Kidney epithelial cell (primary cell): ENCODE measurements at regions not wholly inside any gene's neighbourhood (a gene's known extent, or its start where the extent isn't known, plus 50 kb on each side); places are given as distances from the start of the nearest gene placed in this dataset.

ENCODE experiments used
- DNase-seq: peaks from one replicate; pipeline ENCODE4 v3.0.0-alpha.2; 2010; ENCODE audit warnings: low read depth
- H3K27me3 ChIP-seq: 2 replicates; pipeline ENCODE4 v1.6.0; 2011; ENCODE audit warnings: low read length; ENCODE audit not compliant: control insufficient read depth, insufficient read depth
- H3K36me3 ChIP-seq: 2 replicates; pipeline ENCODE4 v1.5.1; 2011; ENCODE audit warnings: low read length; ENCODE audit not compliant: control insufficient read depth, insufficient read depth
- H3K4me3 ChIP-seq: 2 replicates; pipeline ENCODE4 v1.5.1; 2011; ENCODE audit warnings: low read depth, mild to moderate bottlenecking, control low read depth, low read length
- TF ChIP-seq, protein P1 (sequence below): IDR thresholded peaks from 2 replicates; pipeline ENCODE4 v1.5.1; 2011; ENCODE audit warnings: mild to moderate bottlenecking, moderate library complexity, low read length, control low read depth, inconsistent platforms; ENCODE audit not compliant: insufficient read depth, poor library complexity, severe bottlenecking

GRCh38 chr6:65998544-65998943, 291.5 kb upstream of the EYS start:
- Histone ChIP-seq H3K4me3 (no peak overlapping the region), H3K27me3 (no peaks in the 10 kb centered on the region), H3K36me3 (no peaks in the 10 kb centered on the region)
- DNase-seq, result no peak
- TF ChIP-seq, protein P1, sequence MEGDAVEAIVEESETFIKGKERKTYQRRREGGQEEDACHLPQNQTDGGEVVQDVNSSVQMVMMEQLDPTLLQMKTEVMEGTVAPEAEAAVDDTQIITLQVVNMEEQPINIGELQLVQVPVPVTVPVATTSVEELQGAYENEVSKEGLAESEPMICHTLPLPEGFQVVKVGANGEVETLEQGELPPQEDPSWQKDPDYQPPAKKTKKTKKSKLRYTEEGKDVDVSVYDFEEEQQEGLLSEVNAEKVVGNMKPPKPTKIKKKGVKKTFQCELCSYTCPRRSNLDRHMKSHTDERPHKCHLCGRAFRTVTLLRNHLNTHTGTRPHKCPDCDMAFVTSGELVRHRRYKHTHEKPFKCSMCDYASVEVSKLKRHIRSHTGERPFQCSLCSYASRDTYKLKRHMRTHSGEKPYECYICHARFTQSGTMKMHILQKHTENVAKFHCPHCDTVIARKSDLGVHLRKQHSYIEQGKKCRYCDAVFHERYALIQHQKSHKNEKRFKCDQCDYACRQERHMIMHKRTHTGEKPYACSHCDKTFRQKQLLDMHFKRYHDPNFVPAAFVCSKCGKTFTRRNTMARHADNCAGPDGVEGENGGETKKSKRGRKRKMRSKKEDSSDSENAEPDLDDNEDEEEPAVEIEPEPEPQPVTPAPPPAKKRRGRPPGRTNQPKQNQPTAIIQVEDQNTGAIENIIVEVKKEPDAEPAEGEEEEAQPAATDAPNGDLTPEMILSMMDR, result no peak

GRCh38 chr6:65997539-65997938, 290.5 kb upstream of the EYS start:
- TF ChIP-seq, protein P1, result no peak
- no peak for DNase-seq
- Histone ChIP-seq H3K36me3 (no peaks in the 10 kb centered on the region), H3K27me3 (no peaks in the 10 kb centered on the region), H3K4me3 (no peak overlapping the region)

GRCh38 chr6:65996096-65996495, 289.1 kb upstream of the EYS start:
- no peak overlapping the region for H3K4me3 ChIP-seq
- no peak for DNase-seq
- H3K27me3 ChIP-seq, result no peaks in the 10 kb centered on the region
- TF ChIP-seq, protein P1, result no peak
- no peaks in the 10 kb centered on the region for H3K36me3 ChIP-seq

GRCh38 chr6:65989676-65990075, 282.6 kb upstream of the EYS start:
- H3K36me3 ChIP-seq, result no peaks in the 10 kb centered on the region
- no peak for DNase-seq
- TF ChIP-seq, protein P1, result no peak
- no peaks in the 10 kb centered on the region for H3K27me3 ChIP-seq
- H3K4me3 ChIP-seq, result no peak overlapping the region

DNA sequence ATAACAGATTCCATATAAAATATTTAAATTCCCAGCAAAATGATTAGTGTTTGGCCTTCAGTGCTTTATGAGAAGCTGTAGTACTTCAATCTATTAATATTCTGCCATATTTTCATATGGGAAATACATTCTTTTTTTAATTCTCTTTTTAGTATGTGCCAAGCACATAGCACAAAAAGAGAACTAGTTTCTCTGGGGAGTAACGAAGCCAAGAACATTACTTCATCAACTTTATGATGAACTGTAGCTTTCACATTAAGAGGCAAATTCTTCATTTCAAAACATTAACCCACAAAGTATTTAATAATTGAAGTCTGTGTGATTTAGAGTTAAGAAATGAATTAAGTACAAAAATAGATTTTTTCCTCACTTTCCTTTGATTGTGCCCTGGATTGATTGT, 281.0 kb upstream of the EYS start:
- TF ChIP-seq, protein P1, result no peak
- DNase-seq, result no peak
- no peaks in the 10 kb centered on the region for H3K27me3 ChIP-seq
- H3K36me3 ChIP-seq, result no peaks in the 10 kb centered on the region
- H3K4me3 ChIP-seq, result no peak overlapping the region

GRCh38 chr6:65984089-65984488, 277.1 kb upstream of the EYS start:
- no peak overlapping the region for H3K4me3 ChIP-seq
- DNase-seq, result no peak
- TF ChIP-seq, protein P1, result no peak

More at GRCh38 chr6:65984089-65984488, 277.1 kb upstream of the EYS start:
- H3K27me3 ChIP-seq, result no peaks in the 10 kb centered on the region
- no peaks in the 10 kb centered on the region for H3K36me3 ChIP-seq
